Heart right ventricle (tissue), 16 donors: ENCODE measurements at regions not wholly inside any gene's neighbourhood (a gene's known extent, or its start where the extent isn't known, plus 50 kb on each side); places are given as distances from the start of the nearest gene placed in this dataset.
"Not testable (repeated sequence)": the region's sequence is repeated elsewhere in the genome, so short reads cannot be mapped to it uniquely, and the experiment has no call there.

Experiments
- ATAC-seq, 8 donors: fragments of 200-7000 bp; cut with Tn5 transposase; one replicate each; pipeline ENCODE4 v1.9.1; 2020; ENCODE audit warnings: mild to moderate bottlenecking in 8 of 8, moderate library complexity in 8 of 8, moderate number of reproducible peaks in 1 of 8
- DNase-seq, 2 donors: peaks; one replicate each; pipeline ENCODE4 v3.0.0-alpha.2; 2020
- H3K27ac ChIP-seq, 10 donors: fragments of 200-600 bp; sonication (generic) in 2 of 10; one replicate each; pipeline versions ENCODE4 v1.5.0 to v1.8.0; 2020 to 2022; ENCODE audit warnings: mild to moderate bottlenecking in 3 of 10
- H3K27me3 ChIP-seq, 7 donors: fragments of 200-600 bp; one replicate each; pipeline ENCODE4 v1.8.0; 2021 to 2022; ENCODE audit warnings: mild to moderate bottlenecking in 2 of 7
- H3K36me3 ChIP-seq, 9 donors: fragments of 200-600 bp; sonication (generic) in 1 of 9; one replicate each; pipeline versions ENCODE4 v1.5.0 to v1.8.0; 2020 to 2022; ENCODE audit warnings: mild to moderate bottlenecking in 2 of 9
- H3K4me1 ChIP-seq, 9 donors: fragments of 200-600 bp; sonication (generic) in 1 of 9; one replicate each; pipeline versions ENCODE4 v1.5.0 to v1.8.0; 2020 to 2022; ENCODE audit warnings: mild to moderate bottlenecking in 4 of 9
- H3K4me3 ChIP-seq, 10 donors: fragments of 200-600 bp; sonication (generic) in 2 of 10; one replicate each; pipeline versions ENCODE4 v1.5.0 to v1.8.0; 2020 to 2022; ENCODE audit warnings: mild to moderate bottlenecking in 7 of 10, moderate library complexity in 2 of 10
- H3K9me3 ChIP-seq, 11 donors: fragments of 200-600 bp in 10 of 11; sonication (generic) in 2 of 11; one replicate each; pipeline versions ENCODE4 v1.5.0 to v1.8.0; 2013 to 2022; ENCODE audit warnings: mild to moderate bottlenecking in 2 of 11, control low read depth in 1 of 11, moderate library complexity in 1 of 11
- WGBS, 2 donors: extraction: QIAGEN DNeasy Blood & Tissue Kit; methylation state at CpG; one replicate each; pipeline ENCODE4 v1.1.7; 2013; ENCODE audit warnings: inconsistent platforms in 1 of 2; 5-methylcytosine and 5-hydroxymethylcytosine counted together
- intact Hi-C, 10 donors: fragments of 100-400 bp; cut with DNase I; formaldehyde crosslinking; loops; one replicate each; pipeline versions ENCODE4 v1.11.1 to v1.14.2; 2022
- TF ChIP-seq, protein P1 (sequence below), 9 donors: fragments of 200-600 bp; sonication (generic) in 2 of 9; IDR thresholded peaks; one replicate each; pipeline versions ENCODE4 v1.5.0 to v1.8.0; 2021 to 2022; ENCODE audit warnings: antibody characterized with exemption in 9 of 9, mild to moderate bottlenecking in 5 of 9, moderate library complexity in 1 of 9
- donor health status: Arrhythmogenic right ventricular cardiomyopathy.
- donor health status: ischemic (EF 13 %, LVEDD 7.1; RV severe dilation, severe dysfunction).
- donor health status: healthy with polysubstance abuse.
- donor health status: DM: no; HTN: yes; CAD: no.
- donor health status: DM: no; HTN: no; CAD: no.
- donor health status: ischemic (EF 25% LVEDD 6.9; RV normal size, moderate dysfunction).
- donor health status: ischemic (EF 25% LVEDD 5.7; RV mildly dilated, moderate dysfunction).
- donor health status: healthy.
- donor health status: DM: yes; HTN: yes; CAD: no.
- donor health status: Ischemic cardiomyopathy.
- donor health status: ischemic (EF 35%, LVEDD 5.7; RV mildly dilated, moderate dysfunction).
- donor health status: nonischemic (EF 11% LVEDD 7.7; RV severe dilation, severe dysfunction).
- donor health status: DM: yes; HTN: yes; CAD: no.
- donor health status: PGD.
- donor health status: ischemic (EF 29% LVEDD 5.4; RV normal size, mild dysfunction).
- donor health status: nonischemic (EF 23%, LVEDD 6.1; RV moderate dilation, normal function).

DNA sequence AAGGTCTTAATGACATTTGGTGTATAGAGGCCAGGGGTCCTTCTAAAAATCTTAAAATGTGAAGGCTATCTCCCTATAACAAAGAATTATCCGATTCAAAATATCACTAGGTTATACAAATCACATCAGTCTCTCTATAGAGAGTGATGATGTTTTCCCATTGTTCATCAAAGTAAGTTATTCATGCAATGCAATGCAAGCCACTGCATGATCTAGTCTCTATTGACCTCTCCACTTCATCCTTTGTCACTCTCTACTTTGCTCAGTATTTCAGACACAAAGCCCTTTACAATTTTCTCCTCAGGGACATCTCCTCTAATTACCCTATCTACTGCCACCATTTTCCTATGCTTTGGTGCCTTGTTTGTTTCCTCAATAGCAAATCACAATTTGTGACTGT lies 628.0 kb downstream of the HTR1B start:
- no peaks in the 10 kb centered on the region for H3K36me3 ChIP-seq
- intact Hi-C loops: no loop called here
- WGBS, 2 donors: 2 to 24% methylated on average over 1 of the region's 1 CpG
- DNase-seq: no peak
- TF ChIP-seq, protein P1, sequence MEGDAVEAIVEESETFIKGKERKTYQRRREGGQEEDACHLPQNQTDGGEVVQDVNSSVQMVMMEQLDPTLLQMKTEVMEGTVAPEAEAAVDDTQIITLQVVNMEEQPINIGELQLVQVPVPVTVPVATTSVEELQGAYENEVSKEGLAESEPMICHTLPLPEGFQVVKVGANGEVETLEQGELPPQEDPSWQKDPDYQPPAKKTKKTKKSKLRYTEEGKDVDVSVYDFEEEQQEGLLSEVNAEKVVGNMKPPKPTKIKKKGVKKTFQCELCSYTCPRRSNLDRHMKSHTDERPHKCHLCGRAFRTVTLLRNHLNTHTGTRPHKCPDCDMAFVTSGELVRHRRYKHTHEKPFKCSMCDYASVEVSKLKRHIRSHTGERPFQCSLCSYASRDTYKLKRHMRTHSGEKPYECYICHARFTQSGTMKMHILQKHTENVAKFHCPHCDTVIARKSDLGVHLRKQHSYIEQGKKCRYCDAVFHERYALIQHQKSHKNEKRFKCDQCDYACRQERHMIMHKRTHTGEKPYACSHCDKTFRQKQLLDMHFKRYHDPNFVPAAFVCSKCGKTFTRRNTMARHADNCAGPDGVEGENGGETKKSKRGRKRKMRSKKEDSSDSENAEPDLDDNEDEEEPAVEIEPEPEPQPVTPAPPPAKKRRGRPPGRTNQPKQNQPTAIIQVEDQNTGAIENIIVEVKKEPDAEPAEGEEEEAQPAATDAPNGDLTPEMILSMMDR (IDR thresholded peaks at IDR 0.05): no peak
- no peak for ATAC-seq
- H3K27me3 ChIP-seq: no peaks in the 10 kb centered on the region
- H3K4me1 ChIP-seq: no peaks in the 10 kb centered on the region
- H3K4me3 ChIP-seq: no peak overlapping the region
- H3K27ac ChIP-seq: no peak overlapping the region
- H3K9me3 ChIP-seq: no peaks in the 10 kb centered on the region

DNA sequence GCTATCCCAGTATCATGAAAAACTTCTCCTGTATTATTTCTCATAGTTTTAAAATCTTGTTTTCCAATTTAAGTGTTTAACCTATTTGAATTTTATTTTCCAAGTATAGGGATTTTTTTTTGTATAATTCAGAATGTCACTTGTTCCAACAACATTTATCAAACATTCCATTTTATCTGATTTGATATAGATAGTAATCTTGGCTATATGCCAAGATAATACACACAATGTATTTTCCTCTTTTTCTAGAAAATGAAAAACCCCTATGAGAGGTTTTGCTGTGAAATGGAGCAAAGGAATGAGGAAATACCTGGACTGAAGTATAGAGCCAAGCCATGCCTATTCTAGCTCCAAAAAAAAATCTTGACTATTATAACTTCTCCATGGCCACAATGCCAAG lies 628.9 kb downstream of the HTR1B start:
- no peak for ATAC-seq
- TF ChIP-seq, protein P1 (IDR thresholded peaks at IDR 0.05): no peak
- no peak for DNase-seq
- Histone ChIP-seq H3K9me3 (peaks cover 0 to 8% (median 0%) of the 10 kb centered on the region in 11 donors), H3K27ac (no peak overlapping the region), H3K27me3 (no peaks in the 10 kb centered on the region), H3K36me3 (no peaks in the 10 kb centered on the region), H3K4me3 (no peak overlapping the region), H3K4me1 (no peaks in the 10 kb centered on the region)
- intact Hi-C loops: no loop called here

DNA sequence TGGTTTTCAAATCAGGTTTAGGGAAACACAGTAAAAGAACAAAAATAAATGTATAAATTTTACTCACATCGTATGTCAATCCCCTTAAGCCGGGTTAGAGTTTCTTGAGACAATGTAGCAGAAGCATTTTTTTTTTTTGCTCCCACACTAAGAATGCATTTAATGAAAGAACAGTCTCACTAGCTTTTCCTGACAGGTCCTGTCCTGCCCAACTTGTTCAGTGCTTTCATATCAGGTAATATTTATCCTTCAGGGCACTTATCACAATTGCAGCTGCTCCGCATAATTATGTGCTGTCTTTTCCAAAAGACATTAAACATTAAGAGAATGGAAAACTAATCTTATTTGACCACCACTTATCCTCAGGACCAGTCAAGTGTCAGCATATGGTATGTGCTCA lies 632.0 kb downstream of the HTR1B start:
- TF ChIP-seq, protein P1 (IDR thresholded peaks at IDR 0.05): no peak
- H3K27me3 ChIP-seq: no peaks in the 10 kb centered on the region
- H3K36me3 ChIP-seq: no peaks in the 10 kb centered on the region
- WGBS, 2 donors: 56 to 60% methylated on average over 3 of the region's 3 CpGs
- H3K9me3 ChIP-seq: peaks cover 0 to 20% (median 5%) of the 10 kb centered on the region in 11 donors
- DNase-seq (no peak), ATAC-seq (no peak)
- H3K27ac ChIP-seq: no peak overlapping the region
- intact Hi-C loops: no loop called here
- H3K4me1 ChIP-seq: no peaks in the 10 kb centered on the region
- no peak overlapping the region for H3K4me3 ChIP-seq

DNA sequence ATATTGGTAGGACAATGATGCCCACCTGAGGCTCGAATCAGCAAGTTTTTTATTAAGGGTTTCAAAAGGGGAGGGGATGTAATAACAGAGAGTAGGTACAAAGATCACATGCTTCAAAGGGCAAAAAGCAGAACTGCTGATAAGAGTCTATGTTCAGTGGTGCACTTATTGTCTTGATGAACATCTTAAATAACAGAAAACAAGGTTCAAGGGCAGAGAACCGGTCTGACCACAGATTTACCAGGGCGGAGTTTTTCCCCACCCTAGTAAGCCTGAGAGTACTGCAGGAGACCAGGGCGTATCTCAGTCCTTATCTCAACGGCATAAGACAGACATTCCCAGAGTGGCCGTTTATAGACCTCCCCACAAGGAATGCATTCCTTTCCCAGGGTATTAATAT lies 639.7 kb downstream of the HTR1B start:
- 78 to 83% methylated on average over 6 of the region's 6 CpGs for WGBS, 2 donors
- DNase-seq, H3K27ac ChIP-seq, H3K4me3 ChIP-seq, H3K36me3 ChIP-seq, H3K4me1 ChIP-seq, H3K27me3 ChIP-seq, ATAC-seq, intact Hi-C loops: not testable (repeated sequence)
- H3K9me3 ChIP-seq: peaks cover 0 to 52% (median 8%) of the 10 kb centered on the region in 11 donors

DNA sequence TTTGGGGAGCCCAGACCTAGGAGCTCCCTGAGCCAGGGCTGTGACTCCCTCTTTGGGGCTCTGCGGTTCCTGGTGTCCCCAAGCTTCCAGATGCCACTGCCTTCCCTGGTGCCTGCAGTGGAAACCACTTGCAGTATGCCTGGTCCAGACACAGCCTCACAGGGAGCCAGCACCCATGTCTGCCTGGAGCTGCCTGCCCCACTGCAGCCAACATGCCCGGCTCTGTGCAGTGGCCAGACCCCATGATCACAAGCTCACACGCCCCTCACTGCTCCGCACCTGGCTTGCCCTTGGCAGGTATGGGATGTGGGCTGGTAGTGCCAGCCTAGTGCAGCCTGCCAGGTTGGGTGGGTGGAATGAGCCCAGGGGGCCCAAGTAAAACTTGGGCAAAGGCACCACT lies 644.8 kb downstream of the HTR1B start:
- 91 to 98% methylated on average over 4 of the region's 4 CpGs for WGBS, 2 donors
- ATAC-seq: no peak
- Histone ChIP-seq H3K36me3 (no peaks in the 10 kb centered on the region), H3K27me3 (no peaks in the 10 kb centered on the region), H3K4me3 (no peak overlapping the region), H3K9me3 (peaks cover 0 to 20% (median 2%) of the 10 kb centered on the region in 11 donors), H3K27ac (no peak overlapping the region), H3K4me1 (peaks cover 0 to 14% (median 0%) of the 10 kb centered on the region in 9 donors)
- TF ChIP-seq, protein P1 (IDR thresholded peaks at IDR 0.05): no peak
- intact Hi-C loops: no loop called here
- no peak for DNase-seq
